Kasumi-1 (cell line): ENCODE measurements at regions not wholly inside any gene's neighbourhood (a gene's known extent, or its start where the extent isn't known, plus 50 kb on each side); places are given as distances from the start of the nearest gene placed in this dataset.
"Not testable (repeated sequence)": the region's sequence is repeated elsewhere in the genome, so short reads cannot be mapped to it uniquely, and the experiment has no call there.

Experiments used
- DNase-seq, 2 experiments: peaks; one replicate each; lab custom pipeline; 2025; lab: John Stamatoyannopoulos, UW

GRCh38 chr5:142259758-142260157 lies 65.1 kb downstream of the SPRY4 start:
- no peak for DNase-seq

DNA sequence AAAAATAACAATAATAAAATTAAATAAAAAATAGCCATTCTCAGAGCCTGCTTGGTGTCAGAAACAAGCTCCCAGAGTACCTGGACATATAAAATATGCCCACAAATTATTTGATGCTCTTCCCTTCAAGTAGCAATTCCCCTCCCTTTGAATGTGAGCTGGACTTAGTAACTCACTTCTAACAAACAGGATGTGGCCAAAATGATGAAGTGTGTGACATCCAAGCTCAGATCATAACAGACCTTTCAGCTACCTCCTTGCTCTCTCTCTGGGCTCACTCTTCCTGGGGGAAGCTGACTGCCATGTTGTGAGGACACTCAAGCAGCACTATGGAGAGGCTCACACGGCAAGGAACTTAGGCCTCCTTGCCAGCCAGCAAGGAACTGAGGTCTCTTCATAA lies 69.0 kb downstream of the SPRY4 start:
- DNase-seq, result no peak

GRCh38 chr5:142254431-142254830 lies 70.4 kb downstream of the SPRY4 start:
- DNase-seq, result no peak

DNA sequence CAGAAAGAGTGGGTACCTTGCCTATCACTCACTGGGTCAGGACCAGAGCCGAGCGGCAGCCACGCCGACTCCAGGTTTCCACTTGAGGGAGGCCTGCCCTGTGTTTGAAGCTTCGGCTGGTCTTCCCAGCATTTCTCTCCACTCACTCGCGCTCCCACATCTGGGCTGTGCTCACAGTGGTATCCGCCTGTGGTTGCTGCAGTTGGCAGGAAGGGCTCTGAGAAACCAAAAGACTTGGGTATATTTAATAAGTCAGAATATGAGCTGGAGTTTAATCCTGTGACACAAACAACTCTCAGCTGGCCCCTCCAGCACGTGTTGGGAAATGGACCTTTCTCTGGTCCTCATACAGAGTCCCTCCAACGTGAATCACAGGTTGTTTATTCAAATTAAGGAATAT lies 70.9 kb downstream of the SPRY4 start:
- no peak for DNase-seq

DNA sequence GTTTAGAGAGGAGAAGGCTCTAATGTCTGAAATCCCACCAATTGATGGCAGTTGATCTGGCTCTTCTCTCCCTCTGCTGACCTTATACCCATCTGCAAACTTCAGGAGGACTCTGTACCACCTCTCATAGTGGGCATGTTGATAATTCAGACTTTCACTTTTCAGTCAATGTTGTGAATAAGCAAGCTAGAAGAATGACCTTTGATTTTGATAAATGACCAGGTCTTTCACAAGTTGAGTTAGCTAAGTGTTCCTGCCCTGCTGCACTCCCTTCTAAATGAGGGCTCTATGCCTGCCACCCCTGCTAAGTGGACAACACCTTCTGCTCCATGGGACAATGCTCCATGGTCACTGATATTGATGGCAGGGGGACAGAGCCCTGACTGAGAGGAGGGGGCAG lies 74.7 kb downstream of the SPRY4 start:
- DNase-seq, result no peak

DNA sequence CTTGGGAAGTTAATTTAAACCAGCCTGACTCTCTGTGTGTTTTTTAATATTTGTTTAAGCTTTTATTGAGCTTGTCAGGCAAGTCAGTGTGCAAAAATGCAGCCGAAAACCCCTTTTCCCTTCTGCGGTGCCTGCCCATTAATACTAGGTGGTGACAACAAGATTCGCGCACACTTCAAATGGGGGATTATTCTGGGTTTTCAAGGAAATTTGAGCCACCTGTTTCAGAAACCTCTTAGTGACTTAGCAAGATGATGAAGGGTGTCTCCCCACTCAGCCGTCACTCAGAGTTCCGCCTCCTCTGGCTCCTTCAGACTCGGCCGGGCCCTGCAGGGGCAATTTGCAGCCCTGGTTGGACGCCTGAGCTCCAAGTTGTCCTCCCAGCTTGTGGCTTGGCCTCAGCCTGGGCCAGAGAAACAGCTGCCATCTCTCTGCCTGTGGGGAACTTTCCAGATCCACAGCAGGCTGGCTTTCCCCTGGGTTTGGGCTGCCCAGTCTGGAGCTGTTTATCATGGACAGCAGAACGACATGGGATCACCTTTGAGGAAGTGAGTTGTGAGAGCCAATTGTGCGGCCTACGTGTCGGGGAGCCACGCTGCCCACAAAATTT lies 75.9 kb downstream of the SPRY4 start:
- no peak for DNase-seq

- DNase-seq, result no peak
Observed at GRCh38 chr5:142246258-142246657, 78.6 kb downstream of the SPRY4 start.

- DNase-seq, result no peak
Observed at GRCh38 chr5:142245786-142246185, 79.0 kb downstream of the SPRY4 start.

DNA sequence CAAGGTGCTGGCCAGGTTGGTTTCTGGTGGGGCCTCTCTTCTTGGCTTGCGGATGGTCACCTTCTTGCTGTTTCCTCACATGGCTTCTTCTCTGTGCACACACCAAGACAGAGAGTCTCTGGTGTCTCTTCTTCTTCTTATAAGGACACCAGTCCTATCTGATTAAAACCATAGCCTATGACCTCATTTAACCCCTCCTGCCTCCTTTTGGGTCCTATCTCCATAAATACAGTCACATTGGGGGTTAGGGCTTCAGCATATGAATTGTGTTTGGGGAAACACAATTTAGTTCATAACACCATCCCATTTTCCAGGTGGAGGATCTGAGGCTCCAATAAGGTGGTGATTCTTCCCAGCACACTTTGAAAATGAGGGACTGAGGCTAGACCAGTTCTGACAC lies 80.4 kb downstream of the SPRY4 start:
- DNase-seq, result no peak

DNA sequence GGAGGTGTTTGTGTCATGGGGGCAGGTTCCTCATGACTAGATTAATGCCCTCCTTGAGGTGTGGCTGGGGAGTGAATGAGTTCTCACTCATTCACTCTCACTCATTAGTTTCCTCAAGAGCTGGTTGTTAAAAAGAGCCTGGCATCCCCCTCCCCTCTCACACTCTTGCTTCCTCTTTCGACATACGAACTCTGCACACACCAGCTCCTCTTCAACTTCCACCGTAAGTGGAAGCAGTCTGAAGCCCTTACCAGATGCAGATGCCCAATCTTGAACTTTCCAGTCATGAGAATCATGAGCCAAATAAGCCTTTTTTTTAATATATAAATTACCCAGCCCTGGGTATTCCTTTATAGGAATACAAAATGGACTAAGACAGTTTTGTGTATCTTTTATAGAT lies 82.5 kb downstream of the SPRY4 start:
- peak in 1 of 2 experiments; percentile 5 for DNase-seq

DNA sequence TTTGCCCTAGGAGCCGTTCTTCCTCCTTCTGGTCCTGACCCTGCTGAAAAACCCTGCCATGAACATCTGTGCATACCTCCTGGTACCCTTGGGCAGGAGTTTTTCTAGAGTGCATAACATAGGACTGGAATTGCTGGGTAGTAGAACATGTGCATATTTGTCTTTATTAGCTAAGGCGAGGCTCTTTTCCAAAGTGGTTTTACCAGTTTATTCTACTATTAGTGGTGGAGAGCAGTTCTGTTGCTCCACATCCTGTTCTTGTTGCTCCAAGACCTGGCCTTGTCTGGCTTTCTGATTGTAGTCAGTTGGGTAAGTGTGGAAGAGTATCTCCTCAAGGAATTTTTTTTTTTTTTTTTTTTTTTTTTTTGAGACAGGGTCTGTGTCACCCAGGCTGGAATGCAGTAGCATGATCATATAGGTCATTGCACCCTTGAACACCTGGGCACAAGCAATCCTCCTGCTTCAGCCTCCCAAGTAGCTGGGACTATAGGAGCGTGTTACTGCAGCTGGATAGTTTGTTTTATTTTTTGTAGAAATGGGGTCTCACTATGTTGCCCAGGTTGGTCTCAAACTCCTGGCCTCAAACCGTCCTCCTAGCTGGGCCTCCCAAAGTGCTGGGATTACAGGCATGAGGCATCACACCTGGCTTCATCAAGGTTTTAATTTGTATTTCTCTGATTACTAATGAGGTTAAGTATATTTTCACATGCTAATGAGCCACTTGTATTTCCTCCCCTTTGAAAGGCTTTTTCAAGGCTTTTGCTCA lies 85.2 kb downstream of the SPRY4 start:
- DNase-seq, result no peak

GRCh38 chr5:142237707-142238106 lies 87.1 kb downstream of the SPRY4 start:
- DNase-seq, result no peak

DNA sequence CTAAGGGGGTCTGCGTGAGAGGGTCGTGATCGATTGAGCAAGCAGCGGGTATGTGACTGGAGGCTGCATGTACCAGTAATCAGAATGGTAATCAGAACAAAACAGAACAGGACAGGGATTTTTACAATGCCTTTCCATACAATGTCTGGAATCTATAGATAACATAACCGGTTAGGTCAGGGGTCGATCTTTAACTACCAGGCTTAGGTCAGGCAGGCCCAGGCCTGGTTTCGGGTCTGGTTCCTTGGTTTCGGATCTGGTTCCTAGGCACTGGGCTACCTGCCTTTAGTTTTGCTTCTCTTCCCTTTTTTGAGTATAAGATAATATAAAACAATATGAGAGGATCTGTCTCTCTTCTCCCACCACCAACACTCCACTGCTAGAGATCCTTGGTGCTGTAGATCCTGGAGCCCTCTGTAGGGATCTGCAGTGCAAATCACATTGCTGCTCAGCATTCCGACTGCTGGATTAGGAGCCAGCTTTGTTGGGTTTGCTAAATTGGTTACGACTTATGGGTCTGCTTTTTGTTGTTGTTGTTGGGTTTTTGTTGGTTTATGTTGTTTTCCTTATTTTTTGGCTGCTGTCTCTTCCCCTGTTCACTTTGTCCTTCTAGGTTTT lies 88.0 kb downstream of the SPRY4 start:
- DNase-seq, result not testable (repeated sequence)

DNA sequence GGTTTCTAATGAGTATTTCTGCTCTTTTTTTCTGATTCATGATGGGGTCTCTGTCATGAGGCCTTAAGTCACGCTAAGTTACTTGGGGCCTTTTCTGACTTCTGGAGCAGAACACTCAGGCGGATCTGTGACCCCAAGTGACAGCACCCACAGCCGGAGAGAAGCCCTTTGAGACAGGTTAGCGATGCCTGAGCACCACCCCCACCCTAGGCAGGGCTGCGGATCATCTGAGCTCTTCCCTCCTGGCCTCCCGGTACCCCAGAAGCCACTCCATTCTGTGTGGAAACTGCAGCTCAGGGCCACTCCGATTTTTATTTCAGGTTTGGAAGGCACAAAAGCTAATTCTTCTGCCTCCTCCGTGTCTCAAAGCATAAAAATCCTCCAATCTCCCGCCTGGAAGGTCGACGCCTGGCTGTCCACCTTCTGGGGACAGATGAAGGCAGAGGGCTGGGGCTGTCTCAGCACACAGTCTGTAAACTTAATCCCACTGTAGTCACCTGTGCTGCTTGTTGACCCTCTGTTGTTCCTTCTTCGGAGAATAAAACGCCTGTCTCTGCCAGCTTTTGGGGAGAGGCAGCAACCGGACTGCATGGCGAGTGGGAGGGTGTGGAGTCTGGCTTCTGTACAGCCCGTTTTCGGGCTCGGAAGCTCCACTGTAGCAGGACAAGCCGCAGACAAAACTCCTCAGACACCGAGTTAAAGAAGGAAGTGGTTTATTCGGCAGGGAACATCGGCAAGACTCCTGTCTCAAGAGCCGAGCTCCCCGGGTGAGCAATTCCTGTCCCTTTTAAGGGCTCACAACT lies 88.8 kb downstream of the SPRY4 start:
- no peak for DNase-seq

- DNase-seq, result no peak
Observed at GRCh38 chr5:142235050-142235797, 89.6 kb downstream of the SPRY4 start.

- DNase-seq, result no peak
Observed at GRCh38 chr5:142233083-142234032, 91.5 kb downstream of the SPRY4 start.

DNA sequence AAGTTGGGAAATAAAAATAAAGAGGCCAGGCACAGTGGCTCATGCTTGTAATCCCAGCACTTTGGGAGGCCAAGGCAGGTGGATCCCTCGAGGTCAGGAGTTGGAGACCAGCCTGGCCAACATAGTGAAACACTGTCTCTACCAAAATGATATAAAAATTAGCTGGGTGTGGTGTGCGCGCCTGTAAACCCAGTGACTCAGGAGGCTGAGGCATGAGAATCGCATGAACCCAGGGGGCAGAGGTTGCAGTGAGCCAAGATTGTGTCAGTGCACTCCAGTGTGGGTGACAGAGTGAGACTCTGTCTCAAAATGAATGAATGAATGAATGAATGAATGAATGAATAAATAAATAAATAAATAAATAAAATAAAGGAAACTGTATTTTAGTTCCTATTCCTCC lies 93.9 kb downstream of the SPRY4 start:
- not testable (repeated sequence) for DNase-seq

- no peak for DNase-seq
Observed at GRCh38 chr5:142225141-142225540, 99.7 kb downstream of the SPRY4 start.

GRCh38 chr5:142222866-142223558 lies 101.8 kb downstream of the SPRY4 start:
- no peak for DNase-seq
